NOMO-1 treated with dmso at 0.1 percent for 144 hours (cell line): ENCODE measurements at regions not wholly inside any gene's neighbourhood (a gene's known extent, or its start where the extent isn't known, plus 50 kb on each side); places are given as distances from the start of the nearest gene placed in this dataset.
"Not testable (repeated sequence)": the region's sequence is repeated elsewhere in the genome, so short reads cannot be mapped to it uniquely, and the experiment has no call there.

Source experiments
- DNase-seq: peaks from one replicate; lab custom pipeline; 2025; ENCODE audit not compliant: unreplicated experiment; lab: John Stamatoyannopoulos, UW

DNA sequence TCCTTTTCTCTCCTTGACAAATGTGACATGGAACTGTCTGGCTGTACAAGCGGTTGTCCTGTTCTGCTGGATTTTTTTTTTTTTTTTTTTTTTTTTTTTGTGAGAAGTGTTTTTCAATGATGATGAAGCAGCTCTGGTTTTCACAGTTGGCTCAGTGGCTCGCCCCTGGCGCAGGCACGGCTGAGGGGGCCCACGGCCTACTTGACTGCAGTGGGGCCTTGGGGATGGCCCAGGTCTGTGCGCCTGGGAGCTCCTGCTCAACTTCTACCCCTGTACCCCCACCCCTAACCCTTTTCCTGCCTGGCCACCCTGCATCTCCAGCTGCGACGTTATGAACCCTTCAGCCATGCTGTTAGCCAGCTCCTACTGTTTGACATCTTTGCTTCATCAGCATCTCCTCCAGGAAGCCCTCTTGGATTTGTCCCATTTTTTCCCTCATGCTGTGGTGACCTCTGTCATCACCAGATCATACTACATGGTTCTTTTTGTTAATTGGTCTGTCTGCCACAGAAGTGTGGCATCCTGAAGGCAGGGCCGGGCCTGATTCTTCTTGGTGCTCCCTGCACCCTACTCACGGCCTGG is 167.9 kb downstream of the INHBB start:
- no peak for DNase-seq

GRCh38 chr2:120514521-120514920 is 168.6 kb downstream of the INHBB start:
- DNase-seq, result no peak

- DNase-seq, result not testable (repeated sequence)
These were observed 169.3 kb downstream of the INHBB start for GRCh38 chr2:120515066-120515758.

DNA sequence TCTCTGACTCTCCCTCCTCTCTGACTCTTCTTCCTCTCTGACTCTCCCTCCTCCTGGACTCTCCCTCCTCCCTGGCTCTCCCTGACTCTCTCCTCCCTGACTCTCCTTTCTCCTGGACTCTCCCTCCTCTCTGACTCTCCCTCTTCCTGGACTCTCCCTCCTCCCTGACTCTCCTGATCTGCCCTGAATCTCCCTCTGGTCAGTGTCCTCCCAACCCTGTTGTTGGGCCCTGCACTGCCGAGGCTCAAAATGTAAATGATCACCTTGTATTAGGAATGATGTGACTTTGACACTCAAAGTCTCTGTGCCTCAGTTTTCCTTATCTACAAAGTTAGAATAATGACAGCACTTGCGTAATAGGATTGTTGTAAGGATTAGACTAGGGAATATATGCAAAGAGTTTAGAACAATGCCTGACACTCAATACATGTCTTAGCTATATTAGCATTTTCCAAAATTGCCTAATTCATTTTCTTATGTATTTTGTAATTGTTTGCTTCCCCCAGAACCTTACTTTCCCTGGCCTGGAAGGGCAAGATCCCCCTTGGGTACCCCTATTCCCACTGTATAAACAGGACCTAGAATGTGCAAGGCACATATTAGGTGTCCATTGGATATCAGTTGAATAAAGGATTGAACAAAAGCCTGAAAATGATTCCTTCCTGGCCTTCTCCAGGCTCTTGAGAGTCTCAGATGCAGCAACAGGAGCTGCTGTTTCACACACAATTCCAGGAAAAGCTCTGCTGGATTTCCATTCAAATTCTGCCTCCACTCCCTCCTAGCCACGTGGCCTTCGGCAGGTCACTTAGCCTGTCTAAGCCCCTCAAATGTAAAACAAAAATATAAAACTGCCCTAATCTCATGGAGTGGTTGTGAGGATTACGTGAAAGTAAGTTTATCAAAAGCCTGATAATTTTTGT is 170.1 kb downstream of the INHBB start:
- no peak for DNase-seq

GRCh38 chr2:120516679-120517314 is 170.9 kb downstream of the INHBB start:
- no peak for DNase-seq

DNA sequence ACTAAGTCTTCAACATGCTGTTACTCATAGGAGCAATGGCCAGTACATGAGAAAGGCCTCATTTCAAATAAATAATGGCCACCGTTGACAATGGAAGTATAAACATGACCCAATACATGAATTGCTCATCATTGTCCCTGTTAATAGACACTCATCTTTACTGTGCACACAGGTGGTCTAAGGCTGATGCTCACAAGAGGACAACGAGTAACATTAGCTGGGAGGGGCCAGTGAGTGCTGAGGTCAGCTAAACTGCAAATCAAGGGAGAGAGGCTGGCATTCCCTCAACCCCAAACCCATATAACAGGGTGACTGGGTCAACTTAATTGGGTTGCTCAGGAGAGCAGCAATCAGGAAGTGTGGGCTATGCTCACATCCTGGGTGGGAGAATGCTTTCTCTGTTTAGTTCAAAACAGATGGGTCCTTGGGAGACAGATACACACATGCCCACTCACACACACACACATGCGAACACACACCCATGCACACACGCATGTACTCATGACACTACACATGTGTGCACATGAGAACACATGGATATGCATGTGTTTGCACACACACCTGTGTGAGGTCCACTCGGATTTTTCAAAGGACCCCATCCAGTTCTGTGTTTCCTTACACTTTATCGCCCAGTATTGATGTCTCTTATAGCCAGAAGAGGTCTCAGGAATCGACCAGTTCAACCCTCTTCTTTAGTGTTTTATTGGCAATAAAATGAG is 172.0 kb downstream of the INHBB start:
- DNase-seq, result no peak

- DNase-seq, result no peak
These were observed 172.9 kb downstream of the INHBB start for GRCh38 chr2:120518819-120519218.

GRCh38 chr2:120519469-120519868 is 173.5 kb downstream of the INHBB start:
- no peak for DNase-seq

- DNase-seq, result no peak
These were observed 174.5 kb downstream of the INHBB start for GRCh38 chr2:120520454-120520853.

GRCh38 chr2:120520929-120521912 is 175.3 kb downstream of the INHBB start:
- no peak for DNase-seq

DNA sequence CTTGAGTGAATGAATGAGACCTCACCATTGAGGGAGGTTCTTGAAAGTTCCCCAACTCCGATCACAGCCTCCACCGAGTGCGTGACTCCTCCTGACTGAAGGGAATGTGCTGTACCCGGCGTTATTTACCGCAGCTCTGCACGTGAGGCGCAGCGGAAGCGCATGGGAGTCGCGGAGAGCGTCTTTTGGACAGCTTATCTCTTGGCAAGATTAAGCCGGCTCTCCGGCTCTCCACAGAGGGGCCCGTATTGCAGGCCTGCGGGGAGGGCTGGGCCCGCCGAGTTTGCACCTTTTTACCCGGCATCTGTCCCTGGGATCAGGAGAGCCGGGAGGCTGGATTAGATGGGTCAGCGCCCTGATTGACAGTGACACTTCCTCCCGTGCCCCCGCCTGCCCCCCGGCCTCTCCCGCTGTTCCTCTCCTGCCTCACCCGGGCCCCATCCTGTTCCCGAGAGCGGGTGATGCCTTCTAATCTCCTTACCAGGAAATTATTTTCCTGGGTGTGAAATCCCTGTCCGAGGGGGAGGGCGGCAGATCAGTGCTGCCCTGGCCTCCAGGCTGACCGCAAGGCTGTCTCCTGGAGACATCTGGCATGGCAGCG is 176.3 kb downstream of the INHBB start:
- DNase-seq, result no peak

DNA sequence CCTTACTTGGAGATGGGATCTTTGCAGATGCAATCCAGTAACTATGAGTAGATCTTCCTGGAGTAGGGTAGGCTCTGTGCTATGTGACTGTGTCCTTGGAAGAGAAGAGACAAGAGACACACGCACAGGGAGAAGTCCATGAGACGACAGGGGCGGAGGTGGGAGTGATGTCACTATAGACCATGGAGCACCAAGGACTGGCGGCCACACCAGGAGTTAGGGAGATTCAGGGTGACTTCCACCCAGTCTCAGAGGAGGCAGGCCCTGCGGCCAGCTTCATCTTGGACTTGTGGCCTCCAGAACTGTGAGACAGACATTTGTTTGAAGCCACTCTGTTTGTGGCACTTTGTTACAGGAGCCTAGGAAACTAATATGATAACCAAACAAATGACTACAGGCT is 177.8 kb downstream of the INHBB start:
- no peak for DNase-seq

- no peak for DNase-seq
These were observed 178.2 kb downstream of the INHBB start for GRCh38 chr2:120524174-120524573.

- DNase-seq, result no peak
These were observed 179.4 kb downstream of the INHBB start for GRCh38 chr2:120525056-120526046.

- DNase-seq, result no peak
These were observed 180.2 kb downstream of the INHBB start for GRCh38 chr2:120526047-120526562.

DNA sequence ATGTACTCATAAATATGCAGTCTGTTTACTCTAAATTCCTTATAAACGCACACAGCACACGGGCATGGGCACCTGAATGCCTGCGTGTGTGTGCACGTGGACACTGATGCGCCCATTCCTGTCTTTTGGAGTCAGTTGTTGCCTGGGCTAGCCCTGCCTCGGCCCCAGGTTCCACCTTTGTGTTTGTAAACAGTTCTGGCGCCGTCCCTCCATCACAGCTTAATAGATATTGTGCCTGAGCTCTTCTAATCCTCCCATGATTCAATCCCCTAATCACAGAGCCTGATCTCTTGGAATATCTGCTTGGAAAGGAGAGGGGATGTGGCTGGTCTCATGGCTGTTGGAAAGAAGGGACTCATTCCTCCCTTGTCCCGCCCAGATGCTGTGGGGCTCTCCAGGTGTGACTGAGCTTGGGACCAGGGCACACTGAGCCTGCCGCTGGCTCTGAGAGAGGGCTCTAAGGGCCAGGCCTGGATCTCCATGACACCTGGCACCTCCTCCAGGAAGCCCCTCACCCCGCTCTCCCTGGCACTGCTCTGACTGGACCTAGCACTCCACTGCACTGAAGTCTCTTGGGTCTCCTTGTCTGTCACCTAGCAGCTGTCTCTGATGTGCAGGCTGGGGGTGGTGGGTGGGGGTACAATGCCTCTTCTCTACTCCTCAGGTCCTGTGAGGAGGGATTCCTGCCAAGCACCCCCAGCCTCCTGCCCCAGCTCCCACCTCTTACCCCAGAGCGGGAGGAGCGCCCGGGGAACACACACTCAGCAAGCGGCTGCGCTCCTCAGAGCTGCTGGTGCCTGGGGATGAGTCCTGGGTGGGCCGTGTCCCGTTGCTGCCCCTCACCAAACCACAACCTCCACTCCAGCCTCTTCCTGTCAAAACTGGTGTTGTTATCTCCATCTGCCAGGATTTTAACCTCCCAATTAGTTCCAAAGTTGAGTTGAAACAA is 181.3 kb downstream of the INHBB start:
- no peak for DNase-seq
